ENCODE measurements at regions not wholly inside any gene's neighbourhood (a gene's known extent, or its start where the extent isn't known, plus 50 kb on each side); places are given as distances from the start of the nearest gene placed in this dataset.

DNA sequence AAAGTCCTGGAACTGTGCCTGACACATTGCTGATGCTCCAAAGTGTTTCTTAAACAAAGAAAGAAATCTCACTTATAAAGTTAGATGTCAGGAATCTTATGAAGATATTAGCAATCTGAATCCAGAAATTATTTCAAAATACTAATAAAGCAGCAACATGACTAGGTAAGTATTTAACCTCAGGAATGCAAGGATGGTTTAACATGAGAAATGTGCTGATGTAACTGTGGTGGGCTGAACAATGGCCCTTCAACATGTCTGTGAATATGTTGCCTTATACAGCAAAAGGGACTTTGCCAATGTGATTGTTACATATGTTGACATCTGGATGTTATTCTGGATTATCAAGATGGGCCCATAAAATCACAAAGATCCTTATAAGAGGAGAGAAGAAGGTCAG is 87.1 kb downstream of the TEX36 start:
- TF ChIP-seq EZH2phosphoT487 (IDR thresholded peaks at IDR 0.05; ENCODE audit: insufficient read depth, low read depth) (no peak), EZH2 (IDR thresholded peaks at IDR 0.05; ENCODE audit: insufficient read depth, poor library complexity, severe bottlenecking) (no peak)
